ENCODE measurements at regions not wholly inside any gene's neighbourhood (a gene's known extent, or its start where the extent isn't known, plus 50 kb on each side); places are given as distances from the start of the nearest gene placed in this dataset.

DNA sequence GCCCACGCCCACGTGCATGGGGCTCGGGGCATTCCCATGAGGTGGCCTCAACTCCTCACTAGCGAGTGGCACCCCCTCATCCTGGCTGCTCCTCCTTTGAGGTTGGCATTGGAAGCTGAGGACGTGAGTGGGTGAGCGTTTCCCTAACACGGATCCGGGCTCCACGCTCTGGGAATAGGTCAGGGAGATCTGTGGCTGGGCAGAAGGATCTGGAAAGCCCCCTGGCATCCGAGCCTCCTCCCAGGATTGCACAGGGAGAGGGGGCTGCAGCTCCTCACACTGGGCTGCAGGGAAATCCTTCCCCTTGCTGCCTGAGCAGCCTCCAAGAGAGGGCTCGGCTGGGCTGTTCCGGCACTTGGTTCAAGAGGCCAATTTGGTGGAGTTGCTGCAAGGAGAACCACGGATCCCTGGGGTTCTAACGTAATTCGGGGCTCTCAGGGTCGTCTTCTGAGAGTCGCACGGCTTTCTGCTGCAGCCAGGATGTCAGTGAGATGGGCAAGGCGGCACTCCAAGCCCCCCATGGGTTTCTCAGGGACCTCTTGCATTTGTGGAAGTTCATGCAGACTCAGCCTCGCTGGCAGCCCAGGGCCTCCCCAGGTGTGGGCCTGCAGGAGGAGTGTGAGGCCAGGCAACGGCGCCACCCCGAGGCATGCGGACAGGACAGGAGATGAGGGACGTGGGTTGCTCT, 1119.0 kb downstream of the BRD1 start:
- TF ChIP-seq, protein P1, sequence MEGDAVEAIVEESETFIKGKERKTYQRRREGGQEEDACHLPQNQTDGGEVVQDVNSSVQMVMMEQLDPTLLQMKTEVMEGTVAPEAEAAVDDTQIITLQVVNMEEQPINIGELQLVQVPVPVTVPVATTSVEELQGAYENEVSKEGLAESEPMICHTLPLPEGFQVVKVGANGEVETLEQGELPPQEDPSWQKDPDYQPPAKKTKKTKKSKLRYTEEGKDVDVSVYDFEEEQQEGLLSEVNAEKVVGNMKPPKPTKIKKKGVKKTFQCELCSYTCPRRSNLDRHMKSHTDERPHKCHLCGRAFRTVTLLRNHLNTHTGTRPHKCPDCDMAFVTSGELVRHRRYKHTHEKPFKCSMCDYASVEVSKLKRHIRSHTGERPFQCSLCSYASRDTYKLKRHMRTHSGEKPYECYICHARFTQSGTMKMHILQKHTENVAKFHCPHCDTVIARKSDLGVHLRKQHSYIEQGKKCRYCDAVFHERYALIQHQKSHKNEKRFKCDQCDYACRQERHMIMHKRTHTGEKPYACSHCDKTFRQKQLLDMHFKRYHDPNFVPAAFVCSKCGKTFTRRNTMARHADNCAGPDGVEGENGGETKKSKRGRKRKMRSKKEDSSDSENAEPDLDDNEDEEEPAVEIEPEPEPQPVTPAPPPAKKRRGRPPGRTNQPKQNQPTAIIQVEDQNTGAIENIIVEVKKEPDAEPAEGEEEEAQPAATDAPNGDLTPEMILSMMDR (IDR thresholded peaks at IDR 0.05; ENCODE audit: insufficient read depth, low read length, poor library complexity, severe bottlenecking): no peak
- no peak for TF ChIP-seq EZH2phosphoT487 (conservative IDR thresholded peaks at IDR 0.05; ENCODE audit: low read length)
